Fibroblast of the aortic adventitia (primary cell): ENCODE measurements at regions not wholly inside any gene's neighbourhood (a gene's known extent, or its start where the extent isn't known, plus 50 kb on each side); places are given as distances from the start of the nearest gene placed in this dataset.
"Not testable (repeated sequence)": the region's sequence is repeated elsewhere in the genome, so short reads cannot be mapped to it uniquely, and the experiment has no call there.

Experiments
- DNase-seq: peaks from one replicate; pipeline ENCODE4 v3.0.0-alpha.2; 2010; ENCODE audit warnings: low read depth
- H3K4me3 ChIP-seq: 2 replicates; pipeline ENCODE4 v1.5.1; 2011; ENCODE audit warnings: low read depth, mild to moderate bottlenecking, control low read depth, low read length, moderate library complexity
- CTCF ChIP-seq: IDR thresholded peaks from 2 replicates; pipeline ENCODE4 v1.5.1; 2011; ENCODE audit warnings: mild to moderate bottlenecking, low read length, control low read depth, inconsistent platforms; ENCODE audit not compliant: insufficient read depth

- H3K4me3 ChIP-seq = no peak overlapping the region
- TF ChIP-seq CTCF = no peak
These were observed 421.5 kb downstream of the RWDD3 start for GRCh38 chr1:95655321-95656020.

GRCh38 chr1:95657248-95657647 lies 423.2 kb downstream of the RWDD3 start:
- no peak overlapping the region for H3K4me3 ChIP-seq
- no peak for TF ChIP-seq CTCF
- DNase-seq = no peak

More at GRCh38 chr1:95655321-95656020, 421.5 kb downstream of the RWDD3 start:
- no peak for DNase-seq

GRCh38 chr1:95659166-95659565 lies 425.2 kb downstream of the RWDD3 start:
- no peak for TF ChIP-seq CTCF
- DNase-seq = no peak
- no peak overlapping the region for H3K4me3 ChIP-seq

DNA sequence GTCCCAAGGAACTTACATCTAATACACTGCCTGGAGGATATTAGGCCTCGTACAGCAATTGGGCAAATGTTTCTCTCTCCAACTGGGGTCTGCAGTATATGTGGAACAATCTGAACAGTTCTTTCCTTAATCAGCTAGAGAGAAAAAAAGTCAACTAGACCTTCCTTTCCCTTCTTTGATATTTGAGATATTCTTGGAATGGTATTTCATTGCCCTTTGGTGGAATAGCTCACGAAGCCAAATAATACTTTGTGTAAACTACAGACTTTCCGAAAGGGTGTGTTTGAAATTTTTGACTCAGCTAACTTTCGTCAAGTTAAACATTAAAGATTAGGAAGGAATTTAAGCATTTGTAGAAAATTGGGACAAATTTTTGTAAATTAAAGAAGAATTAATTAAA lies 425.6 kb downstream of the RWDD3 start:
- no peak overlapping the region for H3K4me3 ChIP-seq
- no peak for DNase-seq
- no peak for TF ChIP-seq CTCF

GRCh38 chr1:95660736-95661135 lies 426.7 kb downstream of the RWDD3 start:
- no peak for TF ChIP-seq CTCF
- no peak for DNase-seq
- H3K4me3 ChIP-seq = no peak overlapping the region

DNA sequence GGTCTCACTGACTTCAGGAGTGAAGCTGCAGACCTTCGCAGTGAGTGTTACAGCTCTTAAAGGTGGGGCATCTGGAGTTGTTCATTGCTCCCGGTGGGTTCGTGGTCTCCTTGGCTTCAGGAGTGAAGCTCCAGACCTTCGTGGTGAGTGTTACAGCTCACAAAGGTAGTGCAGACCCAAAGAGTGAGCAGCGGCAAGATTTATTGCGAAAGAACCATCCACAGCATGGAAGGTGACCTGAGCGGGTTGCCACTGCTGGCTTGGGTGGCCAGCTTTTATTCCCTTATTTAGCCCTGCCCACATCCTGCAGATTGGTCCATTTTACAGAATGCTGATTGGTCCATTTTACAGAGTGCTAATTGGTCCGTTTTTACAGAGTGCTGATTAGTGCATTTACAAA lies 429.5 kb downstream of the RWDD3 start:
- not testable (repeated sequence) for DNase-seq, H3K4me3 ChIP-seq

- DNase-seq = no peak
- H3K4me3 ChIP-seq = no peak overlapping the region
- no peak for TF ChIP-seq CTCF
These were observed 434.2 kb downstream of the RWDD3 start for GRCh38 chr1:95668165-95668564.

- DNase-seq, H3K4me3 ChIP-seq: not testable (repeated sequence)
These were observed 435.6 kb downstream of the RWDD3 start for GRCh38 chr1:95669638-95670037.
